ENCODE measurements at regions not wholly inside any gene's neighbourhood (a gene's known extent, or its start where the extent isn't known, plus 50 kb on each side); places are given as distances from the start of the nearest gene placed in this dataset.

DNA sequence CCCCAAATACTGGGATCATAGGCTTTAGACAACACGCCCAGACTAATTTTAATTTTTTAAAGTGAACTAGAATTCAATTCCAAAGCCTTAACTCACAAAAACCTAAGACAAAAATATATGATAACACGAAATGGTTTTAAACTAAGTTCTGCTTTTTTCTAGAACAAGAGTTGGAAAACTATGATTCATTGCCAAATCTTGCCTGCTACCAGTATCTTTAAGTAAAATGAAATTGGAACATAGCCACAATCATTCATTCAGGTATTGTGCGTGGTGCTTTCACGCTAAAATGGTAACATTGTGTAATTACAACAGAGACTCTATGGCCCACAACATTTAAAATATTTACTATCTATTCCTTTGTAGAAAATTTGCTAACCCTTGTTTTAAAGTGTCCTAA, 488.0 kb upstream of the ZNF385D start:
- Histone ChIP-seq H3K27me3 (ENCODE audit: control insufficient read depth, insufficient read depth, low read length) (no peaks in the 10 kb centered on the region), H3K9me3 (ENCODE audit: control insufficient read depth, low read depth, low read length) (no peaks in the 10 kb centered on the region), H3K36me3 (ENCODE audit: control insufficient read depth, insufficient read depth, low read length) (no peaks in the 10 kb centered on the region), H3K4me1 (ENCODE audit: control insufficient read depth, insufficient read depth, low read length) (no peaks in the 10 kb centered on the region), H3K27ac (ENCODE audit: low read length) (no peak overlapping the region), H3K4me3 (ENCODE audit: low read length) (no peak overlapping the region)
- WGBS (ENCODE audit: insufficient coverage, low lambda C conversion rate), result 100% methylated on average over 2 of the region's 4 CpGs
- no peak for DNase-seq

DNA sequence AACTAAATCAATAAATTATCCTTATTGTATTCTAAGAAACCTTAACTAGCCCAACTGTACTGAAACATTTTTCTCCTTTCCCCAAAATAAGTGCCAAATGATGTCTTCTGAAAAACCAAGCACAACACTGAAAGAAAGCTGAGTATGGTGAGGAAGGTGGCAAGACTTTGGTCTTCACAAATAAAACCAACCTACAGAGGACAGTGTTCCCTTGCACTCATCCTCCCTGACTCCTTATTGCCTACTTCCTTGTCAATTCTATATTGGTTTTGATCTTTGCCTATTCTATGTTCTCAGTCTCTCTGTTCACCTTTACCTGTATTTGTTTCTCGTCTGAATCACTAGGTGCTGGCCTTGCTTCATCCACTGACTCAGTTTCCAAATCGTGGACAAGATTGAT, 490.1 kb upstream of the ZNF385D start:
- Histone ChIP-seq H3K4me3 (ENCODE audit: low read length) (no peak overlapping the region), H3K36me3 (ENCODE audit: control insufficient read depth, insufficient read depth, low read length) (no peaks in the 10 kb centered on the region), H3K27ac (ENCODE audit: low read length) (no peak overlapping the region), H3K27me3 (ENCODE audit: control insufficient read depth, insufficient read depth, low read length) (no peaks in the 10 kb centered on the region), H3K9me3 (ENCODE audit: control insufficient read depth, low read depth, low read length) (no peaks in the 10 kb centered on the region), H3K4me1 (ENCODE audit: control insufficient read depth, insufficient read depth, low read length) (no peaks in the 10 kb centered on the region)
- DNase-seq, result no peak
- no CpG with 5 or more reads among the region's 2 CpGs for WGBS (ENCODE audit: insufficient coverage, low lambda C conversion rate)

DNA sequence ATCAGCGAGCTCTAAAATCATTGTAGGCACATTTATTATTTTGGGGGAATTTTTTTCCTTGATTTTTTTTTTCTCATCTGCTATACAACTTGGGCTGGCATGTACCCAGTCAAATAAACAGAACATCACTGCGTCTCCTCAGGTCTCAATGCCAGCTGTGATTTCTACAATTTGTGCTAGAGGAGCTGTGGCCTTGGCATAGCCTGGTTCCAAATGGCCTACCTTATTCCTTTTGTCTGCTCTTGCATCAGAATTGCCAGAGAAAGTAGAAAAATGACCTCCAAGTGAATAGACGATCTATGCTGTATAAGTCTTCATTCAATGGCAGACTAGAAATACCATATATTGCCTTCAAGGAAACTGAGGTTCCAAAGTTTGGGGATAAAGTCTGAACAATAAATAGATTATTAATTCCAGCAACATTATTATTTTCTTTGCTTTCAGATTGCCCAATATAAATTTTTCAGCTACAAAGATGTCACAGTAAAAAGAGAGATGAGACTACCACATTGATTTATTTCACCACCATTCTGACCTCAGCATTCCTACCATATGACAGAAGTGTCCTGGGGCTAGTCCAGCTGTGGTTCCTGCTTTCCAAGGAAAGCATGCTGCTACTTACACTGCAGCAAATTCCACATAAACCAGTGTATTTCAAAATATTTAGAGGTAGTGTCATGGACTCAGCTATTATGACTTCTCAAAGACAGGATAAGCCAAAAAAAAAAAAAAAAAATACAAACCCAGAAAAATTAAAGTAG, 493.9 kb upstream of the ZNF385D start:
- no peak for DNase-seq
- H3K36me3 ChIP-seq (ENCODE audit: control insufficient read depth, insufficient read depth, low read length), result no peaks in the 10 kb centered on the region
- WGBS (ENCODE audit: insufficient coverage, low lambda C conversion rate), result 70% methylated on average over 2 of the region's 3 CpGs

DNA sequence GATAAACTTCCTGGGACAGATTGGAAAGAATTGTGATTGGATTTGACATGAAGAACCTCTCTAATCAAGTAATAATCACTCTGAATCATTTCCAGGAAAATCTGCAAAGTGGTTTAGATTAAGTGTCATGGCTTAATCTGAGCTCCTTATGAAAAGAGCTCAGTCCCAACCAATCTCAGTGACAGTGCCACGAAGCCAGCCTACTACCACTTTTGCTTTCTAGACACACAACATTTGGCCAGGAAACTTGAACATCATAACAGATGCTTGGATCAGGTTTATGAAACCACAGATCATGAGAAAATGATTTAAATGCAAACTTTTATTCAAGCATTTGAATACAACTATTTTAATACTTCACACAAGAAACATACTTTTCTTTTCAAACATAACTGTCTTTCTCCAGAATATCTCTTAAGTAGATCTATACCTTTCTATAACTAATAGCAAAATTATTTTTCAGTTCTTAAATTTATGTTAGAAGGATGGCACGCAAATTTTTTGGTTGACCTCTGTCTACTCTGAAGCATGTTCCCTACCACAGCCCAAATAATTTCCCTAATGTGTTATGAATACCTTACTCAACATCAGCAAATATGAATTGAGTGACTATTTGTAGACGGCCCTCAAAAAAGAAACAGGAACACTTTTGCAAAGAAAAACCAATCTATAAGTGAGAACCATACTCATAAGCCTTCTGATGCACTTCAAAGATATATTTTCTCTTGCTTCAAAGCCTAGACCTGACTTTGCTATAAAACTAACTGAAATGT, 495.0 kb upstream of the ZNF385D start:
- WGBS (ENCODE audit: insufficient coverage, low lambda C conversion rate), result 80% methylated on average over 2 of the region's 3 CpGs
- Histone ChIP-seq H3K4me1 (ENCODE audit: control insufficient read depth, insufficient read depth, low read length) (no peaks in the 10 kb centered on the region), H3K36me3 (ENCODE audit: control insufficient read depth, insufficient read depth, low read length) (no peaks in the 10 kb centered on the region), H3K9me3 (ENCODE audit: control insufficient read depth, low read depth, low read length) (no peaks in the 10 kb centered on the region), H3K27me3 (ENCODE audit: control insufficient read depth, insufficient read depth, low read length) (no peaks in the 10 kb centered on the region), H3K27ac (ENCODE audit: low read length) (no peak overlapping the region), H3K4me3 (ENCODE audit: low read length) (no peak overlapping the region)
- DNase-seq, result no peak

More for the DNA sequence above, 493.9 kb upstream of the ZNF385D start:
- Histone ChIP-seq H3K9me3 (ENCODE audit: control insufficient read depth, low read depth, low read length) (no peaks in the 10 kb centered on the region), H3K4me1 (ENCODE audit: control insufficient read depth, insufficient read depth, low read length) (no peaks in the 10 kb centered on the region), H3K27ac (ENCODE audit: low read length) (no peak overlapping the region), H3K27me3 (ENCODE audit: control insufficient read depth, insufficient read depth, low read length) (no peaks in the 10 kb centered on the region), H3K4me3 (ENCODE audit: low read length) (no peak overlapping the region)

DNA sequence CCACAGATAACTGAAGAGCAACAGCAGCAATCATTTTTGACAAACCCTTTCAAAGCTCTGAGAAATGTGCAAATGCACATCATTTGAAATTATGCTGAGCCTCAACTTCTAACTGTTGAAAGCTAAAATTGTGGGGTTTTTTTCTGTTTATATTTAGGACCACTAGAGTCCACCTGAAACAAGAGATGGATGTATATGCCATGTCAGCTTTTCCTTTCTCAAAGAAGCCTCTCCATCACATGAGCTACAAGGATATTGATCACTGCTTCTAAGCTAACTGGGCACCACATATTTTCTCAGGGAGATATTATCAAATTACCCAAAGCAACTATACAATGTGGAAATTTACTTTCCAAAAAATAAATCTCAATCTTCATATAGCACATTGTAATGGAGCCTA, 498.6 kb upstream of the ZNF385D start:
- Histone ChIP-seq H3K9me3 (ENCODE audit: control insufficient read depth, low read depth, low read length) (no peaks in the 10 kb centered on the region), H3K36me3 (ENCODE audit: control insufficient read depth, insufficient read depth, low read length) (no peaks in the 10 kb centered on the region), H3K4me3 (ENCODE audit: low read length) (no peak overlapping the region), H3K4me1 (ENCODE audit: control insufficient read depth, insufficient read depth, low read length) (no peaks in the 10 kb centered on the region), H3K27ac (ENCODE audit: low read length) (no peak overlapping the region), H3K27me3 (ENCODE audit: control insufficient read depth, insufficient read depth, low read length) (no peaks in the 10 kb centered on the region)
- DNase-seq, result no peak

DNA sequence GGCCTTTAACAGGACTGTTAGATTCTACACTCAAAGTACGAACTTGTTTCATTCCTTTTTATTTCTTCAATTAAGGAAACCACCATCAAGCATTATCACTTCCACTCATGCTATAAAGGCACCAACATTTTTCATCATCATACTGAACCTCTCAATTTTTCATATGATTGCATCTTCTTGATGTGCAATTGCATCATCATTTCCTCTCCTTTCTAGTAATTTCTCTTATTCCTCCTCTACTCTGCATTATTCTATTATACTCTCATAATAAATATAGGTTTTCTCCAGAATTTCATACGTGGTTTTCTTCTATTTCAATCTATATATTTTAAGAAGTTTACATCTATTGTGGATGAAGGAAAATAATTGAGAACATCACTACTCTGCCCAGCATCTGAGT, 506.2 kb upstream of the ZNF385D start:
- Histone ChIP-seq H3K36me3 (ENCODE audit: control insufficient read depth, insufficient read depth, low read length) (no peaks in the 10 kb centered on the region), H3K4me3 (ENCODE audit: low read length) (no peak overlapping the region), H3K27me3 (ENCODE audit: control insufficient read depth, insufficient read depth, low read length) (no peaks in the 10 kb centered on the region), H3K4me1 (ENCODE audit: control insufficient read depth, insufficient read depth, low read length) (no peaks in the 10 kb centered on the region), H3K27ac (ENCODE audit: low read length) (no peak overlapping the region), H3K9me3 (ENCODE audit: control insufficient read depth, low read depth, low read length) (no peaks in the 10 kb centered on the region)
- WGBS (ENCODE audit: insufficient coverage, low lambda C conversion rate), result 74% methylated on average over 2 of the region's 2 CpGs
- DNase-seq, result no peak

DNA sequence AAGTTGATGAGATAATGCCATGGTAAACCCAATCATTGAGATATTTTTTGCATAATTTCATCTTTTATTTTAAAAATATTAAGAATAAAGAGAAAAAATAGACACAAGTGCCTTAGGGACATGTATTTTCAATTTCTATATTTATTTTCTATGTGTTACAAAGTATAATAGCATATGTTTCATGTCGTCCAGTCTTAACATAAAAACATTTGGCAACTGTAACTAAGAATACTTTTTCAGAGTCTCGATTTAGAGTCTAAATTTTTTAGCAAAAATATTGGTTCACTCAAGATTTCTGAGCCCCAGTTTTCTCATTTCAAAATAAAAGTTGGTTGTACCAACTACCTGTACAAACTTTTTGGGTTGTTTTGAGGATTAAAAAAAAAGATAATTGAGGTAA, 511.4 kb upstream of the ZNF385D start:
- H3K27me3 ChIP-seq (ENCODE audit: control insufficient read depth, insufficient read depth, low read length), result no peaks in the 10 kb centered on the region
- H3K4me1 ChIP-seq (ENCODE audit: control insufficient read depth, insufficient read depth, low read length), result no peaks in the 10 kb centered on the region
- no peaks in the 10 kb centered on the region for H3K9me3 ChIP-seq (ENCODE audit: control insufficient read depth, low read depth, low read length)
- H3K4me3 ChIP-seq (ENCODE audit: low read length), result no peak overlapping the region
- H3K36me3 ChIP-seq (ENCODE audit: control insufficient read depth, insufficient read depth, low read length), result no peaks in the 10 kb centered on the region
- no CpG with 5 or more reads among the region's 2 CpGs for WGBS (ENCODE audit: insufficient coverage, low lambda C conversion rate)
- DNase-seq, result no peak
- H3K27ac ChIP-seq (ENCODE audit: low read length), result no peak overlapping the region

DNA sequence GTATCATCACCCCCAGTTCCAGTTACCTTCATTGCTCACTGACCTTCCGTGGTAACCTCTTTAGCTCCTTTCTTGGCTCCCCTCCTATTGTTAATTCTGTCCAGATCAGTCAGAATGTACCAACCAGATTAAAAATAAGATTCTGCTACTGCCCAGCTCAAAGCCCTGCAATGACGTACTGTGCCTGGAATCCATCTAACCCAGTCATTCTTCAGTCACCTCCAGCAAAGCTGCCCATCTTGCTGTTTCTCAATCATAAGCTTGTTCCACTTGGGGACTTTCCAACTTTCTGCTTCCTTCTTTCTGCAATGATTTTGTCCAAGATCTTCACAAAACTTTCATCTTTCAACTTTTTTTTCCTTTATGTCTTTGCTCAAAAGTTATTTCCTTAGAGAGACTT, 512.0 kb upstream of the ZNF385D start:
- H3K27ac ChIP-seq (ENCODE audit: low read length), result no peak overlapping the region
- no peaks in the 10 kb centered on the region for H3K36me3 ChIP-seq (ENCODE audit: control insufficient read depth, insufficient read depth, low read length)
- H3K27me3 ChIP-seq (ENCODE audit: control insufficient read depth, insufficient read depth, low read length), result no peaks in the 10 kb centered on the region
- WGBS (ENCODE audit: insufficient coverage, low lambda C conversion rate), result 100% methylated on average over 1 of the region's 2 CpGs
- H3K4me1 ChIP-seq (ENCODE audit: control insufficient read depth, insufficient read depth, low read length), result no peaks in the 10 kb centered on the region
- no peaks in the 10 kb centered on the region for H3K9me3 ChIP-seq (ENCODE audit: control insufficient read depth, low read depth, low read length)
- H3K4me3 ChIP-seq (ENCODE audit: low read length), result no peak overlapping the region
- DNase-seq, result no peak

DNA sequence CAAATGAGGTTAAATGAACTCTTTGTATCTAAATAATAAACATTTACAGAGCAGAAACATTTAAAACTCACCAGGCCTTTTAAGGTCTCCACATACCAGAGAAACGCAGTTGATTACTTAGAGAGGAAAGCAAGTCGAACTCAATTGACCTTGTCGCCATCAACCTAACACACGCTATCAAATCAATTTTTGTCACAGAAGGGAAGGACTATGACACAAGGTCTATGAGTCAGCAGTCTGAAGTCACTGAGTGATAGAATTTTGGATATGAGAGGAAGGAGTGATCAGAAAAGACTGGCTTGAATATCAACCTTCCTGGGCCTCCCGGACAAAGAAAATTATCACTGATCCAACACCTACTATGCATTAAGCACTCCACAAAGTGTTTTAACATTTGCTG, 514.4 kb upstream of the ZNF385D start:
- Histone ChIP-seq H3K9me3 (ENCODE audit: control insufficient read depth, low read depth, low read length) (no peaks in the 10 kb centered on the region), H3K27ac (ENCODE audit: low read length) (no peak overlapping the region), H3K4me1 (ENCODE audit: control insufficient read depth, insufficient read depth, low read length) (no peaks in the 10 kb centered on the region), H3K27me3 (ENCODE audit: control insufficient read depth, insufficient read depth, low read length) (no peaks in the 10 kb centered on the region), H3K4me3 (ENCODE audit: low read length) (no peak overlapping the region), H3K36me3 (ENCODE audit: control insufficient read depth, insufficient read depth, low read length) (no peaks in the 10 kb centered on the region)
- DNase-seq, result no peak
- 78% methylated on average over 1 of the region's 5 CpGs for WGBS (ENCODE audit: insufficient coverage, low lambda C conversion rate)

DNA sequence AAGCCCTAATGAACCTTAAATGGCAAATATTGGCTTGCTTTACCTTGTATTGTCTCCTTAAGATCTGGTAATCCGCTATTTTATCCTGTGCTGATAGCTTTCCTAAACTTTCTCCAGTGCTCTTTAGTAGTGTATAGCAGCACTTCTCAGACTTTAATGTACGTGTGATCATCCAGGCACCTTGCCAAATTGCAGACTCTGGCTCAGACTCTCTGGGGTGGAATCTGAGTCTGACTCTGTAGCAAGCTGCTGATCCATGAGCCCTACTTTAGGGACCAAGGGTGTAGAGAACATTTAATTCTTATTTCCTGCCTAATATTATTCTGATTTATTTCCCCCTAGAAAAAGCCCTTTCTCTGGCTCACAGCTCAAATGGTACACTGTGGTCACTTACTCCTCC, 518.8 kb upstream of the ZNF385D start:
- DNase-seq, result peak in 1 of 2 donors; percentile 14
- no peaks in the 10 kb centered on the region for H3K27me3 ChIP-seq (ENCODE audit: control insufficient read depth, insufficient read depth, low read length)
- no peaks in the 10 kb centered on the region for H3K4me1 ChIP-seq (ENCODE audit: control insufficient read depth, insufficient read depth, low read length)

DNA sequence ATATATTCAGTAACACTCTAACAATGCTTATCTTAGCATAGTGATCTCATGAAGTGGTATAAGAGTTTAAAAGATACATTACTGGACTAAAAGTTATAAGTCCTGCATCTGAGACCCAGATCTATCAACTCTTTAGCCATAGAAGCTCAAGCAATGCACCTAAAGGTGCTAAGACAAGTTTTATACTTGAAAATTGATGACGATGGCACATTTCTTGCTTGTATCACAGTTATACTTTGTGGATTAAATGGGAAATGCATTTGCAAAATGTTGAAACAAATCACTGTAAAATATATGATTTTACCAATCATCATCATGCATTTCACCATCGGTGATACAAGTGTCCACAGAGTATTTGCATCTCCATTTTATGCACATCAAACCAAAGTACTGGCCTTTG, 525.3 kb upstream of the ZNF385D start:
- H3K27ac ChIP-seq (ENCODE audit: low read length), result no peak overlapping the region
- no peaks in the 10 kb centered on the region for H3K4me1 ChIP-seq (ENCODE audit: control insufficient read depth, insufficient read depth, low read length)
- H3K36me3 ChIP-seq (ENCODE audit: control insufficient read depth, insufficient read depth, low read length), result no peaks in the 10 kb centered on the region
- no peaks in the 10 kb centered on the region for H3K27me3 ChIP-seq (ENCODE audit: control insufficient read depth, insufficient read depth, low read length)
- H3K4me3 ChIP-seq (ENCODE audit: low read length), result no peak overlapping the region
- WGBS (ENCODE audit: insufficient coverage, low lambda C conversion rate), result 100% methylated on average over 1 of the region's 2 CpGs
- H3K9me3 ChIP-seq (ENCODE audit: control insufficient read depth, low read depth, low read length), result no peaks in the 10 kb centered on the region
- no peak for DNase-seq

More for the DNA sequence above, 518.8 kb upstream of the ZNF385D start:
- no peaks in the 10 kb centered on the region for H3K36me3 ChIP-seq (ENCODE audit: control insufficient read depth, insufficient read depth, low read length)
- WGBS (ENCODE audit: insufficient coverage, low lambda C conversion rate), result no CpG with 5 or more reads among the region's 2 CpGs
- no peak overlapping the region for H3K27ac ChIP-seq (ENCODE audit: low read length)
- no peak overlapping the region for H3K4me3 ChIP-seq (ENCODE audit: low read length)
- H3K9me3 ChIP-seq (ENCODE audit: control insufficient read depth, low read depth, low read length), result no peaks in the 10 kb centered on the region

Measured in large intestine (tissue), 3 donors.